HEK293T (cell line): ENCODE measurements at regions not wholly inside any gene's neighbourhood (a gene's known extent, or its start where the extent isn't known, plus 50 kb on each side); places are given as distances from the start of the nearest gene placed in this dataset.

ENCODE experiments used
- CTCF ChIA-PET: fragments of 350-600 bp; formaldehyde crosslinking; extraction: SDS; loops from one replicate; lab custom pipeline; 2021; ENCODE audit warnings: antibody characterized with exemption, inconsistent platforms; lab: Yijun Ruan, JAX
- POLR2A ChIA-PET: fragments of 350-600 bp; formaldehyde crosslinking; extraction: SDS; loops from one replicate; lab custom pipeline; 2020; ENCODE audit warnings: antibody characterized with exemption, inconsistent platforms; lab: Yijun Ruan, JAX
- DNase-seq: peaks from one replicate; pipeline ENCODE4 v3.0.0; 2012; ENCODE audit warnings: mixed read lengths; ENCODE audit errors: extremely low spot score
- ARNT ChIP-seq: fragments of 450-650 bp; IDR thresholded peaks from 2 replicates; pipeline ENCODE4 v1.6.1; 2017; ENCODE audit warnings: mild to moderate bottlenecking
- BHLHE40 ChIP-seq: fragments of 450-650 bp; IDR thresholded peaks from 2 replicates; pipeline ENCODE4 v1.6.1; 2016; ENCODE audit warnings: mild to moderate bottlenecking, moderate library complexity, borderline replicate concordance
- CTBP1 ChIP-seq: fragments of 450-650 bp; IDR thresholded peaks from 2 replicates; pipeline ENCODE4 v1.6.1; 2016; ENCODE audit warnings: borderline replicate concordance
- ELF4 ChIP-seq: fragments of 450-650 bp; IDR thresholded peaks from 2 replicates; pipeline ENCODE4 v1.6.1; 2017; ENCODE audit warnings: antibody characterized with exemption
- FOXA1 ChIP-seq: fragments of 450-650 bp; IDR thresholded peaks from 2 replicates; pipeline ENCODE4 v1.6.1; 2016; ENCODE audit warnings: mild to moderate bottlenecking
- FOXK2 ChIP-seq: fragments of 450-650 bp; IDR thresholded peaks from 2 replicates; pipeline ENCODE4 v1.6.1; 2016; ENCODE audit warnings: mild to moderate bottlenecking
- FOXM1 ChIP-seq: fragments of 450-650 bp; IDR thresholded peaks from 2 replicates; pipeline ENCODE4 v1.6.1; 2017; ENCODE audit warnings: mild to moderate bottlenecking, borderline replicate concordance
- HDGF ChIP-seq: fragments of 450-650 bp; IDR thresholded peaks from 2 replicates; pipeline ENCODE4 v1.6.1; 2017; ENCODE audit warnings: antibody characterized with exemption, borderline replicate concordance
- L3MBTL2 ChIP-seq: fragments of 450-650 bp; conservative IDR thresholded peaks from 2 replicates; pipeline ENCODE4 v1.6.1; 2016; ENCODE audit warnings: mild to moderate bottlenecking
- LEF1 ChIP-seq: fragments of 450-650 bp; IDR thresholded peaks from 2 replicates; pipeline ENCODE4 v1.6.1; 2017; ENCODE audit warnings: mild to moderate bottlenecking, borderline replicate concordance
- NFRKB ChIP-seq: fragments of 450-650 bp; IDR thresholded peaks from 2 replicates; pipeline ENCODE4 v1.6.1; 2016; ENCODE audit warnings: mild to moderate bottlenecking, moderate library complexity
- SP1 ChIP-seq: fragments of 450-650 bp; IDR thresholded peaks from 2 replicates; pipeline ENCODE4 v1.6.1; 2017
- SUZ12 ChIP-seq: fragments of 450-650 bp; IDR thresholded peaks from 2 replicates; pipeline ENCODE4 v1.6.1; 2016; ENCODE audit warnings: mild to moderate bottlenecking
- TARDBP ChIP-seq: fragments of 450-650 bp; IDR thresholded peaks from 2 replicates; pipeline ENCODE4 v1.6.1; 2016
- ZNF384 ChIP-seq: fragments of 450-650 bp; IDR thresholded peaks from 2 replicates; pipeline ENCODE4 v1.6.1; 2016
- TF ChIP-seq, protein P1 (sequence below): fragments of 450-650 bp; IDR thresholded peaks from 2 replicates; pipeline ENCODE4 v1.6.1; 2016

DNA sequence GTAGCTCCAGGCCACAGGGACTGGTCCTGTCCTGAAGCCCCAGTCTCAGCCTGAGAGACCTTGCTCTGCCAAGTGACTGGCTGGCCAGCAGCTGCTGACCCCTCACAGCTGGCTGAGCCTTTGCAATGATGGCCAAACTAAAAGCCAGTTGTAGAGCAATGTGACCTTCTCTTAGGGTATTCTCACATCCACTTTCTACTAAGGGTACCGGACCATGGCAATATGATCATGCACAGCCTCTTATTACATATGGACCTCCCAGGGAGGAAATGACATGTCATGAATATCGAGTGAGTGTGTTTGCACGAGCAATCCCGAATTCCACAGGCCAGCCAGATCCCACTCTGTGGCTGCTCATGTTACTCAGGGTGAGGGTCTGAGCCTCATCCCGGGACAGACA is 213.9 kb downstream of the VAPA start:
- POLR2A ChIA-PET, result no interaction called here
- TF ChIP-seq BHLHE40 (no peak), FOXA1 (no peak), L3MBTL2 (no peak), ELF4 (no peak), NFRKB (no peak), ARNT (no peak), FOXK2 (no peak), CTBP1 (no peak), ZNF384 (no peak), SUZ12 (no peak), TARDBP (no peak), LEF1 (no peak), SP1 (no peak), FOXM1 (no peak), HDGF (no peak)
- TF ChIP-seq, protein P1, sequence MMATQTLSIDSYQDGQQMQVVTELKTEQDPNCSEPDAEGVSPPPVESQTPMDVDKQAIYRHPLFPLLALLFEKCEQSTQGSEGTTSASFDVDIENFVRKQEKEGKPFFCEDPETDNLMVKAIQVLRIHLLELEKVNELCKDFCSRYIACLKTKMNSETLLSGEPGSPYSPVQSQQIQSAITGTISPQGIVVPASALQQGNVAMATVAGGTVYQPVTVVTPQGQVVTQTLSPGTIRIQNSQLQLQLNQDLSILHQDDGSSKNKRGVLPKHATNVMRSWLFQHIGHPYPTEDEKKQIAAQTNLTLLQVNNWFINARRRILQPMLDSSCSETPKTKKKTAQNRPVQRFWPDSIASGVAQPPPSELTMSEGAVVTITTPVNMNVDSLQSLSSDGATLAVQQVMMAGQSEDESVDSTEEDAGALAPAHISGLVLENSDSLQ, result no peak
- CTCF ChIA-PET, result no interaction called here
- DNase-seq, result no peak

GRCh38 chr18:10128921-10129501 is 215.2 kb downstream of the VAPA start:
- TF ChIP-seq CTBP1 (peak; percentile 74; the same call in 1 of the 2 replicates), ZNF384 (no peak), ARNT (peak; percentile 89), BHLHE40 (no peak)
- TF ChIP-seq, protein P1, result peak; percentile 60
- POLR2A ChIA-PET, result no interaction called here
- CTCF ChIA-PET, result no interaction called here
- peak; percentile 20 for DNase-seq

DNA sequence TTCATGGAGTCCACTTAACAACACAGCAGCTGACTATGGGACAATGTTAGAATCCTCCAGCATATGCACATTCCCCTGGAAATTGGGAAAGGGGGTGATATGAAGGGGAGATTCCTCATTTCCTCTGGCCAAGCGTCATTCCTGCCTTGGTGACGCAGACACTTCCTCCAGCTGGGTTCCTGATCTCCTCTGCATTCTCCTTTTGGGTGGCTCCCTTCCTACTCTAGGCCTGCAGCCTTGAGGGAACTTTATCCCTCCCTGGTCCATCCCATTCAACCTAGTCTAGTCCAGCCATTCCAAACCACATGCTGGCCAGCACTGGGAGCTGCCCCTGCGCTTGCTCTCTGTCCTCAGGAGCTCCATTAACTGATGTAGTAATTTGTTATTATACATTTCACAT is 216.8 kb downstream of the VAPA start:
- ChIA-PET CTCF (no interaction called here), POLR2A (interaction anchor here (1.3 kb wide), 1 partner anchor 8 kb away, joined by 4 read pairs; no protein-coding TSS in a partner anchor)
- TF ChIP-seq TARDBP, result no peak
- no peak for TF ChIP-seq BHLHE40
- TF ChIP-seq ZNF384, result no peak
- TF ChIP-seq HDGF, result no peak
- TF ChIP-seq CTBP1, result no peak
- TF ChIP-seq ARNT, result no peak
- no peak for TF ChIP-seq L3MBTL2
- TF ChIP-seq SP1, result no peak
- TF ChIP-seq FOXA1, result no peak
- TF ChIP-seq FOXM1, result no peak
- TF ChIP-seq LEF1, result no peak
- TF ChIP-seq, protein P1, result no peak
- TF ChIP-seq SUZ12, result no peak
- TF ChIP-seq NFRKB, result no peak
- no peak for TF ChIP-seq ELF4
- no peak for TF ChIP-seq FOXK2
- no peak for DNase-seq

GRCh38 chr18:10131081-10131459 is 217.3 kb downstream of the VAPA start:
- ChIA-PET POLR2A (interaction anchor here (1.3 kb wide), 1 partner anchor 9 kb away, joined by 4 read pairs; no protein-coding TSS in a partner anchor), CTCF (no interaction called here)
- no peak for TF ChIP-seq ELF4
- TF ChIP-seq NFRKB, result no peak
- no peak for TF ChIP-seq SP1
- TF ChIP-seq L3MBTL2, result no peak
- no peak for TF ChIP-seq FOXM1
- no peak for TF ChIP-seq FOXA1
- no peak for DNase-seq

DNA sequence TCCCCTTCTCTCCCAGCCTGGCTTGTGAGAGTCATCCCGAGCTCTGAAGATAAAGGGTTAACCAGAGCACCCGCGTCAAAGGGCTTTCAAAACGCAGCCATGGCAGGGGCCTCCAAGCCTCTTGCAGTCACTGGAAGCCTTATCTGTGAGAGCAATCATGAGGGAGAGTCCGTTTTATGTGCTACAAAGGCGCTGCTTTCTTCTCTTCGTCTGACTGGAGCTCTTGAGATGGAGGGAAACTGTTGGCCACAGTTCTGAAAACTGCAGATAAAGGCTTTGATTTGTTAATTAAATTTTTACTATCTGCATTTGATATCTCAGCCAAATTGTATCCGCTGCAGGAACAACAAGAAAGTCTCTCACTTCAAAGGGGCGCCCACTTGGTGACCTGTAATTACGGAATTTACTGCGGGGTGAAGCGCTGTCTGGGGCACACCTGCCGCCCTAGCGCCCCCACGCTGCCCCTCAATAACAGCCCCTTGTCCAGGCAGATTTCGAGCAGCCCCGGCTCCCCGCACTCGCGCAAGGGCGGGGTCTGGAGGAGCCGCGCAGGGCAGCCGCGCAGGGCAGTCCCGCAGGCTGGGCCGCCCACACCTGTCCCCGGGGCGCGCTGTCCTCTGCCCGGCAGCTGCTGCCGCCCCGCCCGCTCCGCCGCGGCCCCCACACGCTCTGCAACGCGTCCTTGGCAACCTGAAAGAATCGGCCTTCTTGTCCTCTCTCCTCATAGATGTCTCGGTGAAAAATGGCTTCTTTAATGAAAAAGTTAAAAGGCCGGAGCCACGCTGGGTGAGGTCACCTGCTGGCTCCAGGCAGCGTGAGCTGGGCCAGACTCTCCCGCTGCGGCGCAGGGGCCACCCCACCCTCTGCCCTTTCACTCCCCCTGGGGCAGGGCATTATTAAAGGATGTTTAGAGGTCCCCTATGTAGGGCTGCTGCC is 217.9 kb downstream of the VAPA start:
- TF ChIP-seq ELF4, result no peak
- TF ChIP-seq NFRKB, result no peak
- no peak for TF ChIP-seq ARNT
- TF ChIP-seq FOXM1, result no peak
- peak; percentile 23 for DNase-seq
- POLR2A ChIA-PET, result interaction anchor here (1.3 kb wide), 1 partner anchor 9 kb away, joined by 4 read pairs; no protein-coding TSS in a partner anchor
- CTCF ChIA-PET, result no interaction called here

DNA sequence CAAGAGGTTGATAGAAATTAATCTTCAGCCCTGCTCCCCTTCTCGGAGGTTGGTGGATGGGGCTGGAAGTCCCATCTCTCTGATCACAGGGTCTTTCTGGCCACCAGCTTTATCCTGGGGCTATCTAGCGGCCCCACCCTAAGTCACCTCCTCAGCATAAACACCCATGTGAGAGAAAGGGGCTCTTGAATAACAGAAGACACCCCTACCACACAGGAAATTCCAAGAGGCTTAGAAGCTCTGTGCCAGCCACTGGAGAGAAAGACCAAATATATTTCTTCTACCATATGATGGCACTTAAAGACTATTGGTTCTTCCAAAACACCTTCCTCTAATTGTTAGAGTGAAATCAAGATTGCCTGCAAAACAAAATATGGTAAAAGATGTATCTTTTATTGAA is 219.7 kb downstream of the VAPA start:
- TF ChIP-seq CTBP1, result no peak
- TF ChIP-seq SUZ12, result no peak
- ChIA-PET CTCF (interaction anchor here (0.9 kb wide), 1 partner anchor 11 kb away, joined by 3 read pairs; no protein-coding TSS in a partner anchor), POLR2A (no interaction called here)
- DNase-seq, result no peak
